K562 (cell line): ENCODE measurements at regions not wholly inside any gene's neighbourhood (a gene's known extent, or its start where the extent isn't known, plus 50 kb on each side); places are given as distances from the start of the nearest gene placed in this dataset.

Source experiments
- ATAC-seq: fragments of 200-7000 bp; cut with Tn5 transposase; 3 replicates; pipeline ENCODE4 v1.9.1; 2020; ENCODE audit warnings: moderate library complexity
- BruUV-seq: library from RNA; stranded (reverse); fragments of 400-500 nt; replicated peaks from 2 replicates; lab custom pipeline; 2021; lab: Mats Ljungman, UMichigan
- CTCF ChIA-PET: fragments of 300-600 bp; formaldehyde crosslinking; extraction: SDS; loops from one replicate; lab custom pipeline; 2021; ENCODE audit warnings: low intra/inter-chr PET ratio; lab: Yijun Ruan, JAX
- POLR2A ChIA-PET: fragments of 300-600, 350-650 bp; sonication (Branson Sonifier 250); formaldehyde crosslinking; extraction: SDS; loops from one replicate; lab custom pipeline; 2021; ENCODE audit warnings: antibody characterized with exemption, inconsistent platforms; lab: Yijun Ruan, JAX
- DNase-seq, 4 experiments: peaks; one replicate each; pipeline versions ENCODE4 v3.0.0 to v3.0.0-alpha.2; 2011 to 2018; ENCODE audit warnings: low spot score in 3 of 4, mixed read lengths in 3 of 4; ENCODE audit errors: extremely low read depth in 1 of 4
- FAIRE-seq: peaks from 2 replicates; lab custom pipeline; 2011; peaks lifted over from hg19 to GRCh38; lab: Jason Lieb, UNC
- H2AFZ ChIP-seq: 2 replicates; pipeline ENCODE4 v1.6.0; 2011; ENCODE audit warnings: low read depth, low read length, control low read depth, inconsistent platforms
- H3K27ac ChIP-seq: fragments of 200-600 bp; 3 replicates; pipeline ENCODE4 v1.8.0; 2011; ENCODE audit warnings: low read depth, mild to moderate bottlenecking, control low read depth, inconsistent platforms, low read length, moderate library complexity, mixed read lengths; ENCODE audit errors: extremely low read depth
- H3K27me3 ChIP-seq, 2 experiments: fragments of 300-600 bp in 1 of 2; 2 replicates in 1 of 2; 3 replicates in 1 of 2; pipeline versions ENCODE4 v1.6.0 to v1.8.0; 2011; ENCODE audit warnings: inconsistent platforms in 2 of 2, low read length in 2 of 2, mild to moderate bottlenecking in 1 of 2, mixed read lengths in 1 of 2, moderate library complexity in 1 of 2; ENCODE audit not compliant: control insufficient read depth in 2 of 2, insufficient read depth in 2 of 2
- H3K36me3 ChIP-seq: fragments of 300-600 bp; 3 replicates; pipeline ENCODE4 v1.8.0; 2011; ENCODE audit warnings: mild to moderate bottlenecking, low read length, inconsistent platforms; ENCODE audit not compliant: control insufficient read depth, insufficient read depth
- H3K4me1 ChIP-seq, 2 experiments: fragments of 200-600 bp in 1 of 2; replicated peaks in 1 of 2; 2 replicates in 1 of 2; 3 replicates in 1 of 2; pipeline versions ENCODE4 v1.5.1 to v1.8.0; 2011; ENCODE audit warnings: inconsistent platforms in 2 of 2, low read length in 2 of 2, mild to moderate bottlenecking in 1 of 2, mixed read lengths in 1 of 2, moderate library complexity in 1 of 2; ENCODE audit not compliant: control insufficient read depth in 2 of 2, insufficient read depth in 2 of 2
- H3K4me2 ChIP-seq: 2 replicates; pipeline ENCODE4 v1.6.1; 2011; ENCODE audit warnings: low read length, control low read depth, inconsistent platforms, mixed read lengths; ENCODE audit not compliant: insufficient read depth
- H3K4me3 ChIP-seq: fragments of 200-600 bp; sonication (generic), shearing (Covaris generic); 2 replicates; pipeline ENCODE4 v1.5.1; 2016; ENCODE audit warnings: control low read depth, inconsistent platforms
- H3K79me2 ChIP-seq: fragments of 200-600 bp; 3 replicates; pipeline ENCODE4 v1.8.0; 2011; ENCODE audit warnings: low read length, inconsistent platforms; ENCODE audit not compliant: control insufficient read depth, insufficient read depth
- H3K9ac ChIP-seq, 2 experiments: 2 replicates each; pipeline versions ENCODE4 v1.6.0 to v1.6.1; 2011; ENCODE audit warnings: low read depth in 2 of 2, low read length in 2 of 2, control low read depth in 1 of 2, inconsistent platforms in 1 of 2, mild to moderate bottlenecking in 1 of 2, mixed read lengths in 1 of 2; ENCODE audit not compliant: insufficient read depth in 1 of 2
- H3K9me1 ChIP-seq: one replicate; pipeline ENCODE4 v1.6.0; 2011; ENCODE audit warnings: inconsistent platforms, mild to moderate bottlenecking, low read length, moderate library complexity; ENCODE audit not compliant: control insufficient read depth, insufficient read depth
- H3K9me3 ChIP-seq: replicated peaks from 2 replicates; pipeline ENCODE4 v1.5.1; 2011; ENCODE audit warnings: low read depth, low read length, inconsistent platforms; ENCODE audit not compliant: control insufficient read depth, insufficient read depth
- H4K20me1 ChIP-seq: replicated peaks from 2 replicates; pipeline ENCODE4 v1.6.1; 2011; ENCODE audit warnings: low read length, inconsistent platforms, mixed read lengths; ENCODE audit not compliant: control insufficient read depth, insufficient read depth
- CBFA2T3 ChIP-seq: fragments of 450-650 bp; IDR thresholded peaks from 2 replicates; pipeline ENCODE4 v1.6.1; 2017
- GATA2 ChIP-seq: sonication (generic); formaldehyde crosslinking; IDR thresholded peaks from 2 replicates; pipeline ENCODE4 v1.4.0; 2020; ENCODE audit warnings: mild to moderate bottlenecking, missing genetic modification reagents
- HOXB6 ChIP-seq: fragments of 250-450 bp; sonication (Bioruptor Pico); IDR thresholded peaks from 2 replicates; pipeline ENCODE4 v1.5.1; 2022; ENCODE audit warnings: mild to moderate bottlenecking, borderline replicate concordance
- MBD2 ChIP-seq: sonication (generic); IDR thresholded peaks from 2 replicates; pipeline ENCODE4 v1.6.1; 2016; ENCODE audit warnings: low read depth, borderline replicate concordance
- MEIS2 ChIP-seq: fragments of 450-650 bp; IDR thresholded peaks from 2 replicates; pipeline ENCODE4 v1.6.1; 2014; ENCODE audit warnings: mild to moderate bottlenecking; ENCODE audit not compliant: partially characterized antibody
- POLR2AphosphoS5 ChIP-seq: IDR thresholded peaks from 2 replicates; pipeline ENCODE4 v1.6.1; 2011; ENCODE audit warnings: mild to moderate bottlenecking, low read depth, low read length, moderate library complexity; ENCODE audit not compliant: control insufficient read depth, insufficient read depth
- RBM25 ChIP-seq: fragments of 200-400 bp; formaldehyde crosslinking; IDR thresholded peaks from 2 replicates; pipeline ENCODE4 v1.6.1; 2018; ENCODE audit warnings: low read length, low read depth, moderate library complexity; ENCODE audit not compliant: severe bottlenecking
- ZBED1 ChIP-seq: IDR thresholded peaks from 2 replicates; pipeline ENCODE4 v1.6.1; 2014
- ZBTB17 ChIP-seq: fragments of 450-650 bp; formaldehyde crosslinking; IDR thresholded peaks from 2 replicates; pipeline ENCODE4 v1.4.0; 2020; ENCODE audit warnings: mild to moderate bottlenecking
- ZNF431 ChIP-seq: sonication (generic); formaldehyde crosslinking; IDR thresholded peaks from 2 replicates; pipeline ENCODE4 v1.8.0; 2022; ENCODE audit warnings: mild to moderate bottlenecking, missing genetic modification reagents
- ZNF696 ChIP-seq: fragments of 250-450 bp; sonication (Bioruptor Pico); conservative IDR thresholded peaks from 2 replicates; pipeline ENCODE4 v1.4.0; 2020; ENCODE audit warnings: mild to moderate bottlenecking, moderate library complexity
- WGBS: fragments of 100-300 bp; shearing (Covaris generic); methylation state at CpG from one replicate; pipeline ENCODE4 v1.1.6; 2016; ENCODE audit warnings: low coverage, mixed read lengths; ENCODE audit not compliant: insufficient coverage; ENCODE audit errors: missing lambda C conversion rate; 5-methylcytosine and 5-hydroxymethylcytosine counted together
- in situ Hi-C: fragments of 300-500 bp; cut with MboI; formaldehyde crosslinking; loops from 4 replicates; pipeline ENCODE4 v1.15.0; 2018; ENCODE audit warnings: inconsistent platforms, mixed read lengths
- intact Hi-C: fragments of 100-400 bp; cut with micrococcal nuclease; formaldehyde crosslinking; loops from 2 replicates; pipeline ENCODE4 v1.14.2; 2022
- TF ChIP-seq, protein P1 (sequence below): sonication (generic); formaldehyde crosslinking; IDR thresholded peaks from 2 replicates; pipeline ENCODE4 v1.8.0; 2022; ENCODE audit warnings: missing genetic modification reagents, mild to moderate bottlenecking, moderate library complexity, borderline replicate concordance
- TF ChIP-seq, protein P2 (sequence below): fragments of 150-350 bp; conservative IDR thresholded peaks from 2 replicates; pipeline ENCODE4 v1.6.1; 2014; ENCODE audit warnings: low read length

DNA sequence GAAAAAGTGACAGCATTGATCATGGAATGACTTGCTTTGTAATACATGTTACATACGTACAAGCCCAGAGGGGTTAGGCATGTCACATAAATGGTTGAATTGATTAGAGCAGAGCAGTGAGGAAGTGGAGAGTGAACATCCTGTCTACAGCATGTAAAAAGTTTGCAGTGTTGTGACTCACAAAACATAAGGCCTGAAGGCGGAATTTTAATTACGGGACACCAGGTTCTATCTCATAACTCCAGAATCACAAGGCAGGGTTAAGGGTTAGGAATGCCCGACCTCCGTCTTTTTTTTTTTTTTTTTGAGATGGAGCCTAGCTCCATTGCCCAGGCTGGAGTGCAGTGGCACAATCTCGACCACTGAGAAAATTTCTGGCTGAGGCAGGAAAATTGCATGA lies 83.9 kb downstream of the MUC16 start:
- no peaks in the 10 kb centered on the region for H4K20me1 ChIP-seq
- 6% methylated on average over 3 of the region's 6 CpGs for WGBS
- ChIA-PET POLR2A (interaction anchor here (1.0 kb wide), 1 partner anchor 76 kb away, joined by 3 read pairs; no protein-coding TSS in a partner anchor), CTCF (no interaction called here)
- no peaks in the 10 kb centered on the region for H3K79me2 ChIP-seq
- no peaks in the 10 kb centered on the region for H3K9me3 ChIP-seq
- H3K4me3 ChIP-seq: no peak overlapping the region
- in situ Hi-C loops (no loop called here), intact Hi-C loops (no loop called here)
- no peak overlapping the region for H3K27ac ChIP-seq
- ATAC-seq: no peak
- H3K9me1 ChIP-seq: no peaks in the 10 kb centered on the region
- DNase-seq: no peak
- H3K4me2 ChIP-seq: no peak overlapping the region
- no peak for FAIRE-seq
- TF ChIP-seq CBFA2T3 (no peak), HOXB6 (no peak), ZNF696 (no peak)
- TF ChIP-seq, protein P1, sequence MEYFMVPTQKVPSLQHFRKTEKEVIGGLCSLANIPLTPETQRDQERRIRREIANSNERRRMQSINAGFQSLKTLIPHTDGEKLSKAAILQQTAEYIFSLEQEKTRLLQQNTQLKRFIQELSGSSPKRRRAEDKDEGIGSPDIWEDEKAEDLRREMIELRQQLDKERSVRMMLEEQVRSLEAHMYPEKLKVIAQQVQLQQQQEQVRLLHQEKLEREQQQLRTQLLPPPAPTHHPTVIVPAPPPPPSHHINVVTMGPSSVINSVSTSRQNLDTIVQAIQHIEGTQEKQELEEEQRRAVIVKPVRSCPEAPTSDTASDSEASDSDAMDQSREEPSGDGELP (CRISPR knock-in tag): no peak
- H2AFZ ChIP-seq: 0 out of 2 replicates have a peak overlapping the region, but pooled peaks have one; percentile 26
- H3K36me3 ChIP-seq: no peaks in the 10 kb centered on the region
- H3K27me3 ChIP-seq: peaks cover 0 to 4% of the 10 kb centered on the region in 2 experiments; a peak in 2 of 5 replicates
- no TSS peak for BruUV-seq
- no peak overlapping the region for H3K9ac ChIP-seq
- peaks cover 0 to 4% of the 10 kb centered on the region in 2 experiments; a peak in 1 of 5 replicates for H3K4me1 ChIP-seq

DNA sequence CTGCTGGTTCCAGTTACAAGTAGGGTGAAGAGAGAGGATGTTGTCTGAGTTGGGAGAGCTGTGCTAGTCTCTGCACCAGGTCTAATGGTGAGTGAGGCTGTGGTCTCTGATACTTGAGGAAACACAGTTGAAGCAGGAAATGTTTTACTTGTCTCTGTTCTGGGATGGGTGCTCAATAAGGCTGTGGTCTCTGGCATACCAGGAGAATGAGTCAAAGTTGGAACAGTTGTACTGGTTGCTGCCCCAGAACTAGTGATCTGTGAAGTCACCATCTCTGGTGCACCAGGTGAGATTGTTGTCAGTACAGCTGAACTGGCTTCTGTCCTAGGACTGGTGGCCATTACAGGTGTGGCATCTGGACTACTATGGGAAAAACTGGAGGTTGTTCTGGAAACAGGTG lies 74.7 kb downstream of the MUC16 start:
- DNase-seq: no peak
- in situ Hi-C loops: no loop called here
- BruUV-seq: no TSS peak
- POLR2A ChIA-PET: interaction anchor here (0.6 kb wide), 1 partner anchor 903 kb away, joined by 3 read pairs; no protein-coding TSS in a partner anchor
- Histone ChIP-seq H3K4me2 (no peak overlapping the region), H3K36me3 (no peaks in the 10 kb centered on the region), H3K9me3 (no peaks in the 10 kb centered on the region)
- TF ChIP-seq MEIS2 (no peak), GATA2 (CRISPR knock-in tag) (no peak), RBM25 (no peak), ZBED1 (no peak), MBD2 (no peak), POLR2AphosphoS5 (no peak), ZBTB17 (CRISPR knock-in tag) (no peak), ZNF431 (CRISPR knock-in tag) (no peak)
- TF ChIP-seq, protein P2, sequence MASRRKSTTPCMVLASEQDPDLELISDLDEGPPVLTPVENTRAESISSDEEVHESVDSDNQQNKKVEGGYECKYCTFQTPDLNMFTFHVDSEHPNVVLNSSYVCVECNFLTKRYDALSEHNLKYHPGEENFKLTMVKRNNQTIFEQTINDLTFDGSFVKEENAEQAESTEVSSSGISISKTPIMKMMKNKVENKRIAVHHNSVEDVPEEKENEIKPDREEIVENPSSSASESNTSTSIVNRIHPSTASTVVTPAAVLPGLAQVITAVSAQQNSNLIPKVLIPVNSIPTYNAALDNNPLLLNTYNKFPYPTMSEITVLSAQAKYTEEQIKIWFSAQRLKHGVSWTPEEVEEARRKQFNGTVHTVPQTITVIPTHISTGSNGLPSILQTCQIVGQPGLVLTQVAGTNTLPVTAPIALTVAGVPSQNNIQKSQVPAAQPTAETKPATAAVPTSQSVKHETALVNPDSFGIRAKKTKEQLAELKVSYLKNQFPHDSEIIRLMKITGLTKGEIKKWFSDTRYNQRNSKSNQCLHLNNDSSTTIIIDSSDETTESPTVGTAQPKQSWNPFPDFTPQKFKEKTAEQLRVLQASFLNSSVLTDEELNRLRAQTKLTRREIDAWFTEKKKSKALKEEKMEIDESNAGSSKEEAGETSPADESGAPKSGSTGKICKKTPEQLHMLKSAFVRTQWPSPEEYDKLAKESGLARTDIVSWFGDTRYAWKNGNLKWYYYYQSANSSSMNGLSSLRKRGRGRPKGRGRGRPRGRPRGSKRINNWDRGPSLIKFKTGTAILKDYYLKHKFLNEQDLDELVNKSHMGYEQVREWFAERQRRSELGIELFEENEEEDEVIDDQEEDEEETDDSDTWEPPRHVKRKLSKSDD: no peak
- TF ChIP-seq, all 486 proteins: peak for 0
- Histone ChIP-seq H3K27ac (no peak overlapping the region), H3K27me3 (peaks cover 0 to 7% of the 10 kb centered on the region in 2 experiments; a peak in 1 of 5 replicates), H3K4me1 (no peaks in the 10 kb centered on the region), H3K9ac (no peak overlapping the region), H4K20me1 (no peaks in the 10 kb centered on the region), H3K79me2 (peaks cover 3% of the 10 kb centered on the region; the same call in 1 of the 3 replicates), H2AFZ (no peak overlapping the region), H3K4me3 (no peak overlapping the region), H3K9me1 (no peaks in the 10 kb centered on the region)
- CTCF ChIA-PET: no interaction called here
- no peak for ATAC-seq
- no peak for FAIRE-seq
- intact Hi-C loops: no loop called here
